ENCODE measurements at regions not wholly inside any gene's neighbourhood (a gene's known extent, or its start where the extent isn't known, plus 50 kb on each side); places are given as distances from the start of the nearest gene placed in this dataset.

DNA sequence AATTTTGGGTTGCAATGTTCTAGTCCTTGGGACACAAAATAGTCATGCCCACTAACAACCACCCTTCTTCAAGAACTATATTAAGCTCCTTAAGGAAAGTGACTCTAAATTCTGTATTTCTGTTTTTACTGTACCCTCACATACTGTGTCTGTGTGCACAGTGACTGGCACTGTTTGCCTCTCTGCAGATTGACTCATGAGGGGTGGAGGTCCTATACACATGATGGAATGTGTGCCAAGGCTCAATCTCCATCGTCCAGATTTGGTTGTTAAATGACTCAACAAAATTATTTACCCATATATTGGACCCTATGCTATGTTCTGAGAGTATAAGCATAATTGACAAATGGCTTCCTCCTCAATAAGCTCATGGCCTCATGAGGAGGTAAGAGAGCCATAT is 126.6 kb upstream of the CWC22 start:
- FAIRE-seq (no peak), DNase-seq (ENCODE audit: low read depth) (no peak)
- Mint-ChIP-seq H3K4me1 (ENCODE audit: low read depth, unreplicated experiment) (no peaks in the 10 kb centered on the region), H3K36me3 (ENCODE audit: low read depth, unreplicated experiment) (no peaks in the 10 kb centered on the region), H3K27ac (ENCODE audit: unreplicated experiment) (no peak overlapping the region), H3K4me3 (ENCODE audit: unreplicated experiment) (no peak overlapping the region), H3K9me3 (ENCODE audit: unreplicated experiment) (no peaks in the 10 kb centered on the region), H3K27me3 (ENCODE audit: low read depth, unreplicated experiment) (no peaks in the 10 kb centered on the region)
- Histone ChIP-seq H3K4me3 (ENCODE audit: insufficient read depth, low read depth, low read length) (no peak overlapping the region), H3K9ac (ENCODE audit: low read length) (no peak overlapping the region), H3K36me3 (ENCODE audit: insufficient read depth, low read length) (no peaks in the 10 kb centered on the region), H3K4me2 (ENCODE audit: low read length) (no peak overlapping the region), H3K79me2 (ENCODE audit: insufficient read depth, low read length) (no peaks in the 10 kb centered on the region), H2AFZ (ENCODE audit: low read depth, low read length) (no peak overlapping the region), H4K20me1 (ENCODE audit: insufficient read depth, low read length) (no peaks in the 10 kb centered on the region), H3K27ac (ENCODE audit: low read depth, low read length) (no peak overlapping the region), H3K4me1 (ENCODE audit: insufficient read depth, low read length) (no peaks in the 10 kb centered on the region), H3K9me3 (ENCODE audit: insufficient read depth, low read depth, low read length) (no peaks in the 10 kb centered on the region), H3K27me3 (ENCODE audit: insufficient read depth, low read length) (no peaks in the 10 kb centered on the region)
- no peak for TF ChIP-seq EZH2 (IDR thresholded peaks at IDR 0.05; ENCODE audit: insufficient read depth, low read length)
- TF ChIP-seq, protein P1, sequence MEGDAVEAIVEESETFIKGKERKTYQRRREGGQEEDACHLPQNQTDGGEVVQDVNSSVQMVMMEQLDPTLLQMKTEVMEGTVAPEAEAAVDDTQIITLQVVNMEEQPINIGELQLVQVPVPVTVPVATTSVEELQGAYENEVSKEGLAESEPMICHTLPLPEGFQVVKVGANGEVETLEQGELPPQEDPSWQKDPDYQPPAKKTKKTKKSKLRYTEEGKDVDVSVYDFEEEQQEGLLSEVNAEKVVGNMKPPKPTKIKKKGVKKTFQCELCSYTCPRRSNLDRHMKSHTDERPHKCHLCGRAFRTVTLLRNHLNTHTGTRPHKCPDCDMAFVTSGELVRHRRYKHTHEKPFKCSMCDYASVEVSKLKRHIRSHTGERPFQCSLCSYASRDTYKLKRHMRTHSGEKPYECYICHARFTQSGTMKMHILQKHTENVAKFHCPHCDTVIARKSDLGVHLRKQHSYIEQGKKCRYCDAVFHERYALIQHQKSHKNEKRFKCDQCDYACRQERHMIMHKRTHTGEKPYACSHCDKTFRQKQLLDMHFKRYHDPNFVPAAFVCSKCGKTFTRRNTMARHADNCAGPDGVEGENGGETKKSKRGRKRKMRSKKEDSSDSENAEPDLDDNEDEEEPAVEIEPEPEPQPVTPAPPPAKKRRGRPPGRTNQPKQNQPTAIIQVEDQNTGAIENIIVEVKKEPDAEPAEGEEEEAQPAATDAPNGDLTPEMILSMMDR (IDR thresholded peaks at IDR 0.05; ENCODE audit: insufficient read depth, low read depth, low read length): no peak

DNA sequence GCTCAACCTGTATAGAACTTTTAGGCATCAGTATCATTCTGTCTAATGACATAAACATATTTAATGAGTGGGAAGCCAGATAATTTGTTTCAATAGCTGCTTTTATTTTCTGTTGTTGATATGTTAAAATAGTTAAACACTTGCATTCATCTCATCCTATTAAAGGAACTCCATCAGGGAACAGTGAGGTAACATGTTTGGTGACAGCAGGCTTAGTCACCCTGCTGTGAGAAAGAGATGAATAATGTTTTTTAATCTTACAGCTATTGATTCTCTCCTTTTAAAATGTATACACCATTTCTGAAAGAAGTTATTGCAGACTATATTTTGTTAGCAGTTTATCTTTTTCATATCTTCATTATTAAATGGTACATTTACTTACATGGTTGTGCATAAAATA is 123.3 kb upstream of the CWC22 start:
- H3K27me3 Mint-ChIP-seq (ENCODE audit: low read depth, unreplicated experiment): no peaks in the 10 kb centered on the region
- Histone ChIP-seq H3K36me3 (ENCODE audit: insufficient read depth, low read length) (no peaks in the 10 kb centered on the region), H3K27ac (ENCODE audit: low read depth, low read length) (no peak overlapping the region), H3K4me1 (ENCODE audit: insufficient read depth, low read length) (no peaks in the 10 kb centered on the region), H3K9me3 (ENCODE audit: insufficient read depth, low read depth, low read length) (no peaks in the 10 kb centered on the region), H3K9ac (ENCODE audit: low read length) (no peak overlapping the region), H3K4me2 (ENCODE audit: low read length) (no peak overlapping the region), H2AFZ (ENCODE audit: low read depth, low read length) (no peak overlapping the region), H3K79me2 (ENCODE audit: insufficient read depth, low read length) (no peaks in the 10 kb centered on the region), H3K4me3 (ENCODE audit: insufficient read depth, low read depth, low read length) (no peak overlapping the region), H3K27me3 (ENCODE audit: insufficient read depth, low read length) (no peaks in the 10 kb centered on the region), H4K20me1 (ENCODE audit: insufficient read depth, low read length) (no peaks in the 10 kb centered on the region)
- peak; percentile 25 for DNase-seq (ENCODE audit: low read depth)
- peak; percentile 82 for FAIRE-seq
- H3K4me1 Mint-ChIP-seq (ENCODE audit: low read depth, unreplicated experiment): no peaks in the 10 kb centered on the region
- TF ChIP-seq EZH2 (IDR thresholded peaks at IDR 0.05; ENCODE audit: insufficient read depth, low read length): no peak
- TF ChIP-seq, protein P1 (IDR thresholded peaks at IDR 0.05; ENCODE audit: insufficient read depth, low read depth, low read length): no peak
- no peak overlapping the region for H3K27ac Mint-ChIP-seq (ENCODE audit: unreplicated experiment)
- H3K36me3 Mint-ChIP-seq (ENCODE audit: low read depth, unreplicated experiment): no peaks in the 10 kb centered on the region
- no peak overlapping the region for H3K4me3 Mint-ChIP-seq (ENCODE audit: unreplicated experiment)
- no peaks in the 10 kb centered on the region for H3K9me3 Mint-ChIP-seq (ENCODE audit: unreplicated experiment)

DNA sequence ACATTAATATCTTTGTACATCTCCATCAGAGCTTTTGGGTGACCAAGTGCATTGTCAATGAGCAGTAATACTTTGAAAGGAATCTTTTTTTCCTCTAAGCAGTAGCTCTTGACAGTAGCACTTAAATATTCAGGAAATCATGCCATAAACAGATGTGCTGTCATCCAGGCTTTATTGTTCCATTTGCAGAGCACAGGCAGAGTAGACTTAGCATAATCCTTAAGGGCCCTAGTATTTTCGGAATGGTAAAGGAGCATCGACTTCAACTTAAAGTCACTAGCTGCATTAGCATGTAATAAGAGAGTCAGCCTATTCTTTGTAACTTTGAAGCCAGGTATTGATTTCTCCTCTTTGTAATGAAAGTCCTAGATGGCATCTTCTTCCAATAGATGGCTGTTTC is 121.8 kb upstream of the CWC22 start:
- DNase-seq (ENCODE audit: low read depth) (no peak), FAIRE-seq (no peak)
- no peaks in the 10 kb centered on the region for H3K36me3 Mint-ChIP-seq (ENCODE audit: low read depth, unreplicated experiment)
- no peak overlapping the region for H2AFZ ChIP-seq (ENCODE audit: low read depth, low read length)
- H3K9me3 ChIP-seq (ENCODE audit: insufficient read depth, low read depth, low read length): no peaks in the 10 kb centered on the region
- H3K4me3 Mint-ChIP-seq (ENCODE audit: unreplicated experiment): no peak overlapping the region
- no peak overlapping the region for H3K27ac ChIP-seq (ENCODE audit: low read depth, low read length)
- no peaks in the 10 kb centered on the region for H3K4me1 ChIP-seq (ENCODE audit: insufficient read depth, low read length)
- no peak overlapping the region for H3K9ac ChIP-seq (ENCODE audit: low read length)
- no peak overlapping the region for H3K27ac Mint-ChIP-seq (ENCODE audit: unreplicated experiment)
- H3K27me3 Mint-ChIP-seq (ENCODE audit: low read depth, unreplicated experiment): no peaks in the 10 kb centered on the region
- H3K79me2 ChIP-seq (ENCODE audit: insufficient read depth, low read length): no peaks in the 10 kb centered on the region
- H4K20me1 ChIP-seq (ENCODE audit: insufficient read depth, low read length): no peaks in the 10 kb centered on the region
- TF ChIP-seq, protein P1 (IDR thresholded peaks at IDR 0.05; ENCODE audit: insufficient read depth, low read depth, low read length): no peak
- TF ChIP-seq EZH2 (IDR thresholded peaks at IDR 0.05; ENCODE audit: insufficient read depth, low read length): no peak
- no peaks in the 10 kb centered on the region for H3K9me3 Mint-ChIP-seq (ENCODE audit: unreplicated experiment)
- H3K4me1 Mint-ChIP-seq (ENCODE audit: low read depth, unreplicated experiment): no peaks in the 10 kb centered on the region
- H3K27me3 ChIP-seq (ENCODE audit: insufficient read depth, low read length): no peaks in the 10 kb centered on the region
- no peak overlapping the region for H3K4me2 ChIP-seq (ENCODE audit: low read length)
- H3K4me3 ChIP-seq (ENCODE audit: insufficient read depth, low read depth, low read length): no peak overlapping the region
- no peaks in the 10 kb centered on the region for H3K36me3 ChIP-seq (ENCODE audit: insufficient read depth, low read length)

All from astrocyte (in vitro differentiated cells and primary cell).